Lower leg skin (tissue), 4 donors: ENCODE measurements at regions not wholly inside any gene's neighbourhood (a gene's known extent, or its start where the extent isn't known, plus 50 kb on each side); places are given as distances from the start of the nearest gene placed in this dataset.

Experiments
- DNase-seq, 2 donors: peaks; one replicate each; pipeline ENCODE4 v3.0.0-alpha.2; 2019; ENCODE audit warnings: low spot score in 2 of 2
- H3K4me3 ChIP-seq: fragments of 200-600 bp; sonication (generic); 2 replicates; pipeline ENCODE4 v1.5.1; 2017; ENCODE audit warnings: mild to moderate bottlenecking, low read depth; ENCODE audit not compliant: poor library complexity, severe bottlenecking
- CTCF ChIP-seq, 3 donors: fragments of 450-650 bp; IDR thresholded peaks; one replicate each; pipeline ENCODE4 v1.5.1; 2016; ENCODE audit warnings: antibody characterized with exemption in 3 of 3, mild to moderate bottlenecking in 3 of 3, moderate library complexity in 2 of 3
- POLR2A ChIP-seq, 2 donors: fragments of 450-650 bp; IDR thresholded peaks; one replicate each; pipeline ENCODE4 v1.6.1; 2016 to 2017; ENCODE audit warnings: antibody characterized with exemption in 2 of 2, mild to moderate bottlenecking in 1 of 2, moderate library complexity in 1 of 2
- WGBS, 2 donors: methylation state at CpG; one replicate each; pipeline ENCODE4 v1.1.5; 2018; 5-methylcytosine and 5-hydroxymethylcytosine counted together
- intact Hi-C: fragments of 100-400 bp; cut with DNase I; formaldehyde crosslinking; loops from one replicate; pipeline ENCODE4 v1.15.0; 2023; ENCODE audit warnings: low total_unique reads

- peak in 1 of 2 donors; percentile 5 for DNase-seq
- intact Hi-C loops: no loop called here
- no peak for TF ChIP-seq POLR2A (IDR thresholded peaks at IDR 0.05)
- TF ChIP-seq CTCF (IDR thresholded peaks at IDR 0.05): no peak
These were observed 148.2 kb upstream of the TOPAZ1 start for GRCh38 chr3:44093531-44093930.

GRCh38 chr3:44098656-44099415 is 142.8 kb upstream of the TOPAZ1 start:
- intact Hi-C loops: no loop called here

More at GRCh38 chr3:44093531-44093930, 148.2 kb upstream of the TOPAZ1 start:
- no peak overlapping the region for H3K4me3 ChIP-seq
- 41 to 49% methylated on average over 2 of the region's 2 CpGs for WGBS, 2 donors

GRCh38 chr3:44099566-44100297 is 142.0 kb upstream of the TOPAZ1 start:
- 80 to 87% methylated on average over 6 of the region's 6 CpGs for WGBS, 2 donors
- DNase-seq: no peak

More at GRCh38 chr3:44098656-44099415, 142.8 kb upstream of the TOPAZ1 start:
- H3K4me3 ChIP-seq: no peak overlapping the region
- TF ChIP-seq POLR2A (IDR thresholded peaks at IDR 0.05) (no peak), CTCF (IDR thresholded peaks at IDR 0.05) (no peak)
- WGBS, 2 donors: 77% methylated on average over 12 of the region's 12 CpGs
- DNase-seq: no peak

DNA sequence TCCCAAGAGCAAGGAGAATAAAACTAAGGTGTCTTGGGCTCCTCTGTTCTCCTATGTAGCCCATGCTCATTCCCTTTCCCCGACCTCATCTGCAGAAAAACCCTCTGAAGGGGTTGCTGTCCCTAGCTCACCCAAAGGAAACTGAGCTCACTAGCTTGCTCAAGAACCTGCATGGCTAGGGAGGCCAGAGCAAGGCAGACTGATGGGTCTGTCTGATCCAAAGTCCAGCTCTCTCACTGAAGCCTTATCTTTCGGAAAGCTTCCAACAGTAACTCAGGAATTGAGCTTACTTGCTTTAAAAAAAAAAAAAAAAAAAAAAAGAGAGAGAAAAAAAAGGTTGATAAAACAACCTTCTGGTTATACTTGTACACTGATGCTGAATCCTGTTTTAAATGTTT is 141.4 kb upstream of the TOPAZ1 start:
- intact Hi-C loops: no loop called here
- no peak for DNase-seq
- WGBS, 2 donors: 79 to 88% methylated on average over 2 of the region's 2 CpGs
- TF ChIP-seq POLR2A (IDR thresholded peaks at IDR 0.05): no peak
- no peak for TF ChIP-seq CTCF (IDR thresholded peaks at IDR 0.05)
- H3K4me3 ChIP-seq: no peak overlapping the region

More at GRCh38 chr3:44099566-44100297, 142.0 kb upstream of the TOPAZ1 start:
- TF ChIP-seq POLR2A (IDR thresholded peaks at IDR 0.05) (no peak), CTCF (IDR thresholded peaks at IDR 0.05) (no peak)
- intact Hi-C loops: no loop called here
- H3K4me3 ChIP-seq: no peak overlapping the region

GRCh38 chr3:44104043-44104442 is 137.6 kb upstream of the TOPAZ1 start:
- no peak for DNase-seq
- WGBS, 2 donors: 84 to 86% methylated on average over 2 of the region's 2 CpGs
- intact Hi-C loops: no loop called here
- TF ChIP-seq CTCF (IDR thresholded peaks at IDR 0.05) (no peak), POLR2A (IDR thresholded peaks at IDR 0.05) (no peak)
- no peak overlapping the region for H3K4me3 ChIP-seq
